GM18505 (cell line): ENCODE measurements at regions not wholly inside any gene's neighbourhood (a gene's known extent, or its start where the extent isn't known, plus 50 kb on each side); places are given as distances from the start of the nearest gene placed in this dataset.
A peak's percentile ranks its signal among the peaks of the same experiment; 100 is the strongest.

Experiments used
- ATAC-seq: cut with Tn5 transposase; IDR thresholded peaks from one replicate; pipeline ENCODE4 v1.9.1; 2021; ENCODE audit not compliant: unreplicated experiment
- POLR2A ChIP-seq: IDR thresholded peaks from 4 replicates; pipeline ENCODE4 v1.6.1; 2011; ENCODE audit warnings: borderline replicate concordance; ENCODE audit not compliant: insufficient read depth, insufficient read length; ENCODE audit errors: extremely low read depth

DNA sequence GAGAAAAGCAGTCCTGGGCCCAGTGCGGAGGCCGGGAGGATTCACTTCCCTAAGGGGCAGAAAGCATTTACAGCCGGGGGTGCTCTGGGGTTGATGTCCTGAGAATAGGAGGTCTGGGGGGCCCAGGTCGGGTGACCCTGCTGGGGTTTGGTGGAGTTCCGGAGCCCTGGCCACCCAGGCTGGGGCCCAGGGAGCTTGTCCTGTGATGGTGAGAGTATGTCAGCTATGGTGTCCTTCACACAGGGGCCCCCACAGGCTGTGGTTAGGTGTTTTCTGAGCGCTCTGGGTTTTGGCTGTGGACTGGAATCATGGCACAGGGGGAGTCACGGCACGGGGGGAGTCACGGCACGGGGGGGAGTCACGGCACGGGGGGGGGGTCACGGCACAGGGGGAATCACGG lies 54.5 kb upstream of the TMEM18 start:
- ATAC-seq: no peak
- no peak for TF ChIP-seq POLR2A

DNA sequence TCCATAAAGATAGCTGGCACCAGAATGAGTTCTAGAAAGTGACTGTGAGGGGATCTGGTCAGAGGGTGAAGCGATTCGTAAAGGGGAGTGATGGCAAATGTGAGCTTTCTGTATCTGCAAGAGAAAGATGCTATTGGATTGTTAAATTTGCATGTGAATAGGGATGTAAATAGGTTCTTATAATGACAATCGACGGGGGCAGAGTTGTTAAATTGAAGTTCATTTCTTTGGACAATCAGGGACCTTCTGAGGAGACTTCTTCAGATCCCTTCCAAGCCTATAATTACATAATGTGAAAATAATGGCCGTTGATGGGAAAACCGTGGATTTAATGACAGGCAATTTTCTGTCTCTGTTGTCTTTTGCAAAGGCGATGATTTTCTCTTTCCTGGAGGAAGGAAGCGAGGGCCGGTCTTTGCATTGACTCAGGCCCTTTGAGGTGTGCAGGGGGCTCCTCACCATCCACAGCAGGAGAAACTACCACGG lies 52.2 kb upstream of the TMEM18 start:
- TF ChIP-seq POLR2A: no peak
- ATAC-seq: no peak

DNA sequence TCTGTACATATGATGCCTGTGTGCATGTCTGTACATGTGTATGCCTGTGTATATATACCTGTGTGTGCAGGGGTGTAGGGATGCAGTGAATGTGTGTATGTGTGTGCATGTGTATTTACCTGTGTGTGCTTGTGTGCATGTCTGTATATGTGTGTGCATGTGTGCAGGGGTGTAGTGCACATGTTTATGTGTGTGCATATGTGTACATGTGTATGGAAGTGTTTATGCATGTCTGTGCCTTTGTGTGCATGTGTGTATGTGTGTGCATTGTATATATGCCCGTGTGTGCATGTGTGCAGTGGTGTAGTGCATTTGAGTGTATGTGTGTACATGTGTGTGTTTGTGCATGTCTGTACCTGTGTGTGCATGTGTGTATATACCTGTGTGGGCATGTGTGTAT lies 51.0 kb upstream of the TMEM18 start:
- TF ChIP-seq POLR2A: no peak
- ATAC-seq: no peak

DNA sequence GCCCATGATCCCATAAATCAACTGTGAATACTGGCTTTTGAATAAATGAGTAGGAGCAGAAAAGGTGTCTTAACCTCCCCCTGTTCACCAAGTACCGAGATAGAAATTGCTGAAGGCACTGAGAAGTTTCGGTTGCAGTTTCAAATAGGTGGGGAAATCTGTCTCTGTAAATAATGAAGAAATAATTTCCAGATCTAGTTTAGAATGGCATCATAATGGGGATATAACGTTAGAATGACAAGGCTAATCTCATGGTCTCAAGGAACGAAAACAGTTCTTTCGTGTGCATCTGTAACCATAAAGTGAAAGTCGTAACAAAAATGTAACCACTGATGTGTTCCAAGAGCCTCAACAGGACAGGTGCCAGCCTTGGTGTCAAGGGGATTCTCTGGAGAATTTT lies 49.9 kb upstream of the TMEM18 start:
- peak; percentile 73 for ATAC-seq
- no peak for TF ChIP-seq POLR2A
